ENCODE measurements at regions not wholly inside any gene's neighbourhood (a gene's known extent, or its start where the extent isn't known, plus 50 kb on each side); places are given as distances from the start of the nearest gene placed in this dataset.

DNA sequence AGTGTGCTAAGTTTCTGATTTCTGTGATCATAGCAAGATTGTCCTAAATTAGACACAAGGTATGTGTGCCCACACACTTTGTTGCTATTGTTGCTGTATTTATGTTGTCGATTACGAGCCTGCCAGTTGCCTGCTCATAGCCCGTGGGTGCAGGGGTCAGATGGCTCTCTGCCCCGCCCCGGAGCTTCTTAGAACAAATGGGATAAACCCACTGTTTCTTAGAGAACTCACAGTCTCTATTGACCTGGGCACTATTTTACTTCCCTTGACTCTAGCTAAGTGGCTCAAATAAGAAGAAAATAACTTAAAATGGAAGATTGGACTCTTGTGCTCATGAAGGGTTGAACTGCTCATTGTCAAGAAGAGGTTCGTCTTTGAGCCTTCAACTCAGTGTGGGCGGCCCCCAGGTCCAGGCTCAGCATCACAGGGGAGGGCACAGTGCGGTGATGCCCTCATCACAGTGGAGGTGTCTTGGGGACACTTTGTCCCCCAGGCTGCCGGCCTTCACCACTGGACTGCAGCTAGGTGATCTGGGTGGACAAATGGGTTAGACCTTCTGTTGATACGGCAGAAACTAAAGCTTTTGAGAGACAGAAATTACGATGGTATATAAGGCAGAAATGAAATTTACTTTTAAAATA is 155.5 kb downstream of the TENT4A start:
- no peak for DNase-seq (ENCODE audit: low read depth in 3 of 3)

DNA sequence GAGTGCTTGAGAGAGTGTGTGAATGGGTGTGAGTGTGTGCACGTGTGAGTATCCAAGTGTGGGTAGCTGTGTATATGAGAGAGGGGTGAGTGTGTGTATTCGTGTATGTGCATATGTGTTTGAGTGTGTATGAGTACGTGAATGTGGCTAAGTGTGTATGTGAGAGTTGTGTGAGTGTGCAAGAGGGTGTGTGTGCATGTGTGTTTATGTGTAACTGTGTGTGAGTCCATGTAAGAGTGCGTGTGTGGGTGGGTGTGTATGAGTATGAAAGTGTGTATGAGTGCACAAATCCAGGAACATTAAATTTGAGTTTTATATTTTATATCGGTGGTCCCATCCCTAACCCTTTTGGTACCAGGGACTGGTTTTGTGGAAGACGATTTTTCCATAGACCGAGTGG is 156.4 kb downstream of the TENT4A start:
- DNase-seq (ENCODE audit: low read depth in 3 of 3): no peak

DNA sequence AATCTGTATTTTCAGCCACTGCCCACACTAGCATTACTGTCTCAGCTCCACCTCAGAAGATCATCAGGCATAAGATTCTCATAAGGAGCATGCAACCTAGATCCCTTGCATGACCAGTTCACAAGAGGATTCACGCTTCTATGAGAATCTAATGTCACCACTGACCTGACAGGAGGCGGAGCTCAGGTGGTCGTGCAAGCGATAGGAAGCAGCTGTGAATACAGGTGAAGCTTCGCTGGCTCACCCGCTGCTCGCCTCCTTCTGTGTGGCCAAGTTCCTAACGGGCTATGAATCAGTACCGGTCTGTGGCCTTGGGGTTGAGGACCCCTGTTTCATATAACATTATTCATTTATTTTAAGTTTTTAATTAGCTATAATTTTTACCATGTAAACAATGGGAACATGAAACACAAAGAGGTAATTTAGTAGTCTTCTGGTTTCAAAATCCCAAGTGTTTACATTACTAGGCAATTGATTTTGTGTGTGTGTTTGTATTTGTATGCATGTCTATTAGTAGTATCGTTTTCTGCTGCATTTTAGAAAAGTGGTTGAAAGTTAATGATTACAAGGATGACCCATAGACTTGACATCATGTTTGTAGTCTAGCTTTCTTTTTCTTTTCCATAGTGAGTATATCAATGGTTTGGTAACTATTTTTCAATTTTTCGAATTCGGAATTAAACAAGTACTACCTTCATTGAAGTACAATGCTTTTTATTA is 159.4 kb downstream of the TENT4A start:
- no peak for DNase-seq (ENCODE audit: low read depth in 3 of 3)

DNA sequence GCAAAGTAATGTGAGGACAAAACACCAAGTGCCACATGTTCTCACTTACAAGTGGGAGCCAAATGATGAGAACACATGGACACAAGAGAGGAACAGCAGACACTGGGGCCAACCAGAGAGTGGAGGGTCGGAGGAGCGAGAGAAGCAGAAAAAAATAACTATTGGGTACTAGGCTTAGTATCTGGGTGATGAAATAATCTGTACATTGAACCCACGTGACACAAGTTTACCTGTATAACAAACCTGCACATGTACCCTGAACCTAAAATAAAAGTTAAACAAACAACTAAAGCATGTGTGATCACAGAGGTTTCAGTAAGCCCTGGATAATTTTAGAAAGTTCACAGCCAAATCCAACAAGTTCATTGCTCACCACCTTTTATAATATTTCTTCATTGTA is 160.1 kb downstream of the TENT4A start:
- DNase-seq (ENCODE audit: low read depth in 3 of 3): no peak

DNA sequence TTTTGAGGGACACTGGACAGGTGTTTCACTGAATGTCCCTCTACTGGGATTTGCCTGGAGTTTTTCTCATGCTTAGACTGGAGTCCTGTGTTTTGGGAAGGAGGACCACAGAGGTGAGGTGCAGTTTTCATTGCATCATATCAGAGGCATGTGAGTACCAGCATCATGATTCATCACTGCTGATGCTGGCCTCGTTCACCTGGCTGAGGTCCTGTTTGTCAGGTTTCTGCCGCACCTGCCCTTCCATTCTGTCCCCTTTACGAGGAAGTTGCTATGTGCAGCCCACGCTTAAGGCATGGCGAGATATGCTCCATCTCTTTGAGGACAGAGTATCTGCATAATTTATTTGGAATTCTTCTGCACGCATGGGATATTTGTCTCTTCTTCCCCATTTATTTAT is 162.1 kb downstream of the TENT4A start:
- no peak for DNase-seq (ENCODE audit: low read depth in 3 of 3)

DNA sequence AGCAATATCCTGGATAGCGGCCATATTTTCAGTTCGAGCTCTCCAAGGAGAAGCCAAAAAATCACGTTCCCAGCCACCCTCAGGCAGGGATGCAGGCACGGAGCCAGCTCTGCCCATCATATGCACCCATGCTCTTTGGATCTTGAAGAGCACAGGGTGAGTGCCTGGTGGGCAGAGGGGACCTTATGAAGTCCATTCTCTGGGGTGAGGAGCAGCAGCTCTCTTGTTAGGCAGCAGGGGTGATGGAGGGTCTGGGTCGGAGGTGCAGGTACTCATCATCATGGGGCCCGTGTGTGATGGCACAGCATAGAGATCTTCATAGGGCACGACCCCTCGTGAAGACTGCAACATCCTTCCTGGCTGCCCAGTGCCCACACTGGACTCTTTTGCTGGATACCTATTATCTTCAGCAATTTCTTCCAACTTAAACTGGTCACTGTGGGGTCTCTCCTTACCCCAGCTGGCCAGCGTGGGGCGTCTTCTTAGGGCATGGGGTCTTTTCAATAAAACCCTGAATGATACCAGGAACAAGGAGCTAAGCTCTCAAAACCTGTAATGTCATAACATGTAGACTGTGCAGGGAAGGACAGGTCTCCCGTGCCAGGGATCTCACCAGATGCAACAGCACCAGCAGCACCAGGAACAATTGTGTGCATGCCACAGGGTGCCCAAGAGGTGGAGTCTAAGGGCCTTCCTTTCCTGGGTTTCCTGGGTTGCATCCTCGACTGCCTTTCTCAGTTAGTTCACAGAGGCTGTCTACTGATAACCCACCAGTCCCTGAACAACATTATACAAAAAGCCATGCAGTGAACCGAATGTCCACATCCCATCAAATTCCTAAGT is 165.0 kb downstream of the TENT4A start:
- no peak for DNase-seq (ENCODE audit: low read depth in 3 of 3)

DNA sequence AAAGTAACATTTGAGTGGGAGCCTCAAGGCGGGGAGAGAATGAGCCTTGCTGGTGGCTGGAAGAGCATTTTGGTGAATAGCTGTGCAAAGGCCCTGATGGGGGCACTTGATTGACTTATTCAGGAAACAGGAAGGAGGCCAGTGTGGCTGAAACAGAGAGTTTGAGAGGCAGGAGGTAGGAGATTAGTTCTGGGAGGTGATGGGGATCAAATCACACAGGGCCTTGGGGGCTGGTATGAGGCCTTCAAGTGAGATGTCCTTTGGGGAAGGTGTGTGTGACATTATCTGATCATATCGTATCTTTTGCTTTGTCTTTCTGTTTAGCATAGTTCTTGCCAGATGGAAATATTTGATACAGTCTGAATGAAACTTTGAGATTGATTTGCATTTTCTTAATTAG is 172.3 kb downstream of the TENT4A start:
- DNase-seq (ENCODE audit: low read depth in 3 of 3): no peak

DNA sequence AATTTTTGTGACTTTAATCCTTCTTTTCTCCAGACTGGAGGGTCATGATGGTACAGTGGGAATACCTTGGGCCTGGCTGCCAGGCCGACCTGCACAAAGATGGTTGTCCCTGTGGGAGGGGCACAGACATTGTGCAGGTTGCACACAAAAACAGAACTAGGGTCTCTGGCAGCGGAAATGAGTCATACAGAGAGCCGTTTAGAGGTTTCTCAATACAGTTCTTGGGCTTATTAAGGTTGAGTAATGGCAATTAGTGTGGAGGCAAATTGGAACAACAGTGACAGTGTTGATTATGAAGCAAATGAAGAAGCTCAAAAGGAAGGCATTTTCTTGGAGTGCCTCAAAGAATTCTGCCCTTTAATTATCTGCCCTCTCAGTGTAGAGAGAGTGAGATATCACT is 173.6 kb downstream of the TENT4A start:
- no peak for DNase-seq (ENCODE audit: low read depth in 3 of 3)

DNA sequence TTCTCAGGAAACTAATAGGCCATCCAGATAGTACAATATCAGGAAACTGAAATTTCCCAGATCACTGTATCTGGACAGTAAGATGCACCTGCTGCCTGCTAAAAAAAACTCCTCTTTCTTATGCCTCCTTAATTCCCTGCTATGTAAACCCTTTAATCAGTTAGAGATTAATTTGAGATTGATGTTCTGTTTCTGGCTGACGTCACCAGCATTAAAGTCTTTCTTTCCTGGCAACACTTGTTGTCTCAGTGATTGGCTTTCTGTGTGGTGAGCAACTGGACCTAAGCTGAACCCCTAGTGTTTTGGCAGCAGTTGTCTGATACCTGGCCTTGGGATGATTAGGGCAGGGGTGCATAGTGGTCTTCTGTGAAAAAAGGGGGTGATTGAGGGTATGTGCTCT is 175.8 kb downstream of the TENT4A start:
- no peak for DNase-seq (ENCODE audit: low read depth in 3 of 3)

DNA sequence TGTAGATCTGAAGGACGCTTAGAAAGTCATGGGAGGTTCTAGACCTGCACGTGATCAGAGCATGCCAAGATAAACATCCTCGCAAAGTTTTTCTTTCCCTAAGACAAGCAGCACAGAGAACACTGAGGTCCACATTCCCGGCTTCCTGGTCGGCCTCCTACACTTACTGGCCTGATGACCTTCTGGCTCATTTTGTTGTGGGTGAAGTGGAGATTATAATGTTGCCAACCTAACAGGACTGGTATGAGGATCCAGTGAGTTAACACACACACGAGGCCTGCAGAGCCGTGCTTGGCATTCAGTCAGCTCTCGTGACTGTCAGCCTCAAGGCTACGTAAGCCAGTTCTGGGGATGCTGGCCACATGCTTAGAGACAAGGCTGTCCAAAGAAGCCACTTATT is 186.0 kb downstream of the TENT4A start:
- DNase-seq (ENCODE audit: low read depth in 3 of 3): no peak

DNA sequence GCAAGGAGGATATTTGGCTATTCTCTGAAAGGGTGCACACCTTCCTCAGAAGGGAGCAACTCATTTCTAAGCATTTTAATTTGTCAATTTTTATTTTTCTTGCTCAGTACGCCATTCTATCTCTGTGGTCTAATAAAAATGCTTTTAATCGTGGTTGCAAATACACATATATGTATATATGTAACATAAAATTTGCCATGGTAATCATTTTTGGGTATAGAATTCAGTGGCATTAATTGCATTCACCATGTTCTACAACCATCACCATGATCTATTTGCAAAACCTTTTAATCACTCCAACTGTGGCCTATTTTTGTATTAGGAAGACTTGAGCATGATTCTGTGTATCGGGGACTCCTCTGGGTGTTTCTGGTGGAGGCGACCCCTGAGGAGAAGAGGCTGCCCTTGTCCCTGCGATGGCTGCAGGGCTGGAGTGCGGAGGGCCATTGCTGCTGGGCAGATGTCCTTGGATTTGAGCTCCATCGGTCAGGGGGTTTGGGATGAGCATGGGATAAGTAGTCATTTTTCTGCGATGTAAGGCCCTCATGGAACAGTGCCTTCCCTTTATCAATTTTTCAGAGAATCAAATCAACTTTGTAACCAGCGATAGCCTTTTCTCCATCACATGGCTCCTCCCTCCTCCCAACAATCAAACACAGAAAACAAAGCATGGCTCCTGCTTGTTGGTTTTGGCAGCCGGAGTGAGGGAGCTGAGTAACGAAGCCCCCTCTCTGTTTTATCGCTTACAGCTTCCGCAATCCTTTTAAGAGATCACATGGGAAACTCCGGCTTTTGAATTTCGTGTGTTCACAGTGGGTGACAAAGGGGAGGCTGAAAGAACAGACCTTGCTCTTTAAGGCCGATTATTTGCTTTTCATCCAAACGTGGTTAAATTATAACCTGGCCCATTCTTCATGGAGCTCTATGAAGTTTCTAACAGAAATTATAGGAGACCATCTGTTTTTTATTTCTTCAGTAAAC is 187.3 kb downstream of the TENT4A start:
- no peak for DNase-seq (ENCODE audit: low read depth in 3 of 3)

DNA sequence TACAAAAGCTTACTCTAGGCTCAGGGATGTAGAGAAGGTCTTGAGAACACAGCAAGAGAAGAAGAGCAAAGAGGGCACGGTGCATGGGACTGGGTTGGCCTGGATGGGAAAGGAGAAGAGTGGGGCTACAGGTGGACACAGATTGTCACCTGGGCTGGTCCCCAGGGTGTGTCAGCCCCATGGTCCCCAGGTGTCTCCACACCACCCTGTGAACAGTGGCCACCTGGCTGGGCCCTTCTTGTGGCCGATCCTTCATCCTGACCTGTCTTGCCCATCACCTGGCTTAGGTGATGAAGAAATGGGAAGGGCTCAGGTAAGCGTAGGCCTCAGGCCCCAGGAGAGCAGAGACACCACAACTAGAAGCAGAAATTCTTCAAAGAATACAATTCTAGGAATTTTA is 188.9 kb downstream of the TENT4A start:
- DNase-seq (ENCODE audit: low read depth in 3 of 3): no peak

DNA sequence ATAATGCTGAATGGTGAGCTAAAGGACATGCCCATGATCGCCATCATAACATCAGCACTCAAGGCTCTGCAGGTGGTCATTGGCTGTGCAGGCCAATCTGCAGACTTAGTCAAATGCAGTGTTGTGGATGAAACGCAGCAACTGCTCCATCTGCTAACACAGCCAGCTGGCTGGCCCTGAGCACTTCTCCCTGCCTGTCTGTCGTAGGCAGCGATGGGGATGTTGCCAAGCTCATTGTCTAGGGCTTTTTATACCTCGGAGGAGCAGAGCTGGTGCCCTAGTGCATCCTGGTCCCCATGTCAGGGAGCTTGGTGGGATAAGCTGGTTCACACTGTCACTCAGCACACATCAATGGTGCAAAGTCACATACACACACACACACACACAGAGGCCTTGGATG is 189.4 kb downstream of the TENT4A start:
- no peak for DNase-seq (ENCODE audit: low read depth in 3 of 3)

DNA sequence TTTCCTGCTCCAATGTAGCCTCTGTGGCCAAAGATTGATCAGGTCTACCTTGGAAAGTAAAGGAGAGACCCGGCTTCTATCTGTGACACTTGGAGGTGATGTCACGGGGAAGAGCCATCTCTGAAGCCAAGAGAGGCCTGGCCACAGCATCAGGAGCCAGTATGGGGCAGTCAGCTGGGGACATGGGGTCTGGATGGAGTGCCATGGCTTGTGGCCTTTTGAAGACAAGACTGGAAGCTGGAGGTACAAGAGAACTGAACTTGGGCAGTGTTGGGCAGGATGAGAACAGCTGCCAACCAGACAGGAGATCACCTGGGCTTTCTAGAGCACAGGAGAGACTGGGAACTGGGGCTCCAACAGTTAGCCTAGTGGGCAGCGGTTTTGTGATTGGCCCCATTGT is 190.7 kb downstream of the TENT4A start:
- DNase-seq (ENCODE audit: low read depth in 3 of 3): no peak

DNA sequence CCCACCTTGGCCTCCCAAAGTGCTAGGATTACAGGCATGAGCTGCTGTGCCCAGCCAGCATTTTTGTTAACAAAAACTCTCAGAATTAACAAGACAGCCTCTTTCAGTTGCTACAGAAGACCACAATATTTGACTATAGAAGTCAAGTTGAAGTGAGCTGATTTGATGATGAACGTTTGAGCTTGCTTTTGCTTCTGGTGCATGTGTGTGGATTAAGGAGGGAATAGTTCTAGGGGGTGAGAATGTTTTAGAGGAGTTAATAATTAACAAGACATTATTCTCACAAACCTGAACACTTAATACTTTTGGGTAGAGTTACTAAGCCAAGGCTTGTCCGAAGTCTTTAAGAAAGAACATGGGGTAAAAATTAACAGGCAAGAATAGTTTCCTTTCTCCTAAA is 191.6 kb downstream of the TENT4A start:
- DNase-seq (ENCODE audit: low read depth in 3 of 3): no peak

DNA sequence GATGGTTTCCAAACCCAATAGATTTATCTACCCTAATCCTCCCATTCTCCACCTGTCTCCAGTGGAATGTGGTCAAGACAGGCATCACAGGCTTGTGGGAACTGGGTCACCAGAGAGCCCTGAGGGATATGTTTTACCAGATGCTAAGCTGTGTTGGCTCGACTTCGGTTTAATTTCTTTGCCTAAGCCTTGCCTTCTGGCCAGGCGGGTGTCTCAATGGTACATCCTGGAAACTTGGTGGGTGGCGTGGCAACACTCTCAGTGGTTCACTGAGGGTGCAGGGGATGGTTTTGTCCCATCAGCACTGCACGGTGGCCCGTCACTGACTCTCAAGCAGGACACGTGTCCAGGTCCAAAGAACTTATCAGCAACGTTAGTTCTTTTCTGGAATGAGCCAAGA is 192.2 kb downstream of the TENT4A start:
- DNase-seq (ENCODE audit: low read depth in 3 of 3): no peak

DNA sequence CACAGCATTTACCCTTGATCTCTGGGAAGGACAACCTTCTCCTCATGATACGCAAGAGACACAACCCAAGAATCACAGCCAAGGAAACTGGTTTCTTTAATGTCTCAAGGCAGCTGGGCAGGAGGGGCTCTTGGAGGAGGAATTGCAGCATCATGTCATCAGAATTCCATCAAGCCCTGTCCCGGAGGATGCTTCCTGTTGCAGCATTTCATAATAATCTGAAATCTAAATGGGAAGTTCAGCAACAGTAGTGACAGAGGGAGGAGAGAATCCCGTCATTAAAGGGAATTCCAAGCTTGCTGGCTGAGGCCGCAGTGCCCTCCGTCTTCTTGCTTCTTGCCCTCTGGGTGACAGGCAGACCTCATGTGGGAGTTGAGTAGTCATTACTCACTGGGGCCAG is 192.7 kb downstream of the TENT4A start:
- no peak for DNase-seq (ENCODE audit: low read depth in 3 of 3)

DNA sequence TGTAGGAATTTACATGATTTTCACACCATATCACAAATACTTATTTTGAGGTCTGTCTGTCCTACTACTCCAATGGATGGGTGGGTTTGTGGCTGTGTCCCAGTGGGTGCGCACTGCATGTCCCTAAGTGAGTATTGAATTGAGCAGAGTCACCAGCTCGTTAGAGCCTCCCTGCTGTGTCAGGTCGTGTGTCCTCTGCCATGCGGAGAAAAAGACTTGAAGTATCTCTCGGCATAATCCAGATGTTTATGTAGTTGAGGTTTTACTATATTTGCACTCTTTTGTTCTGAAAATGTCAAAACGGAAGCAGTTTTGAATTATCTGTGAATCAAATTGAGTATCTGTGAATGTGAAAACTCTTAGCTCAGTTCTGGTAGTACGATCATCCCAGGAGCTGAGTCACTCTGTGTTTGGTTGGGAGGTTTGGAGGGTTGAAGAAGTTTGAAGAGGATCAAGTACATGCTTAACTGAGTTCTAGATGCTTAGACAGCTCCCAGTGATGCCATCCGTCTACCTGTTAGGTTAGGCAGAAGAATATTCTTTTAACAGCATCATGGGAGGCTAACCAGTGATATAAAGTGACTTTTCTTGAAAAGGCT is 194.2 kb downstream of the TENT4A start:
- no peak for DNase-seq (ENCODE audit: low read depth in 3 of 3)

DNA sequence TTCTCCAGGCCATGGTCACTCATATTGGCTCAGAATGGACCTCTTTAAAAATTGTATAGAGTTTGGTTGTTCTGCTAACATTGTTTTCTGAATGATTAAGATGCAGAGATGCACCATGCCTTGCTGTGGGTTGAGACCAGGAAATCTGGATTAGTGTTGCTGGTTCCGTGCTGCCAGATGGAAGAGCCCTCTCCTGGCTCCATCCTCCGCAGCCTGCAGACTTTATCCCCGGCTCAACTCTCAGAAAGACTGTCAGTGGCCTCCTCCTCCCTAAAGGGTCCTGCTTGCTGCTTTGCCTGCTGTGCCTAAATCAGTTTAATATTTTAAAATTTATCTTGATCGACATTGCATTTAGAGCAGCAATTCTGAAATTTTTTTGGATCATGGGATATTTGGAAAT is 196.7 kb downstream of the TENT4A start:
- DNase-seq (ENCODE audit: low read depth in 3 of 3): no peak

DNA sequence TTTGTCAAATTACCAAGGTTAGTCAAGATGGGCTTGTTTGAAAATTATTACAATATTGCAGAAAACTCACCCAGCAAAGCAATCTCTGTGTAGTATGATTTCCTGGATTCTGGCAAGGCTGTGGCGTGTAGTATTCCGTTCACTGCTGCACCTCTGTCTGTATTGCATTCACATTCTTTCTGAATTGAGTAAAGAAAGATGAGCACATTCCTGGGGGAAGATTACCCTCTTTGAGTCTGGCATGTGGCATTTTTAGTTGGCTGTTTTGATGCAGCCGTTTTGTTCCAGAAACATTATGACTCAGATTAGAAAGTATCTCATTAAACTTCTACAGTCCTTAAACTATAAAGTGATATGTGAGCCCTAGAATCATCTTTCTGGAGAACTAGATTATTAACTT is 197.7 kb downstream of the TENT4A start:
- no peak for DNase-seq (ENCODE audit: low read depth in 3 of 3)

DNA sequence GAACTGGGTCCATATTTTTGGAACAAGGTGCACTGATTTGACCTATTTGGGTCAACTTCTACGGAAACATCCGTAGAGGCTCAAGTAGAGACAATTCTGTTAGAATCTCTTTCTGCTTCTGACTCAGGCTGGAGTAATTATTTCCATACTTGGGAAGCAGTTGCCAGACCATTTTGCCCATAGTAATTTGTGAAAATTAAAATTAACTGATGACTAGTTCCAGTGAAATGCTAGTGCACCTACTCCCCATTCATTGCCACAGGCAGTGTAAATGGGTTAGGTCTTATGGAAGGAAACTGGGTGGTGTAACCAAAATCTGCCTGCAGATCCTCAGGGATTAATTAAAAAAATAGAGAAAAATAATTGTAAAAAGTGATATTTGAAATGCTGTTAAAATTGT is 201.1 kb downstream of the TENT4A start:
- DNase-seq (ENCODE audit: low read depth in 3 of 3): no peak
